ENCODE measurements at regions not wholly inside any gene's neighbourhood (a gene's known extent, or its start where the extent isn't known, plus 50 kb on each side); places are given as distances from the start of the nearest gene placed in this dataset.

GRCh38 chr1:95733031-95733430, 499.0 kb downstream of the RWDD3 start:
- no peak for DNase-seq (ENCODE audit: low read depth)
- TF ChIP-seq CTCF (IDR thresholded peaks at IDR 0.05; ENCODE audit: control insufficient read depth, extremely low read depth, insufficient read depth): no peak
- H3K4me3 ChIP-seq (ENCODE audit: low read depth, low read length): no peak overlapping the region

- DNase-seq (ENCODE audit: low read depth): no peak
- TF ChIP-seq CTCF (IDR thresholded peaks at IDR 0.05; ENCODE audit: control insufficient read depth, extremely low read depth, insufficient read depth): no peak
- H3K4me3 ChIP-seq (ENCODE audit: low read depth, low read length): no peak overlapping the region
Measured at GRCh38 chr1:95733671-95734070, 499.7 kb downstream of the RWDD3 start.

- DNase-seq (ENCODE audit: low read depth): no peak
- TF ChIP-seq CTCF (IDR thresholded peaks at IDR 0.05; ENCODE audit: control insufficient read depth, extremely low read depth, insufficient read depth): no peak
- H3K4me3 ChIP-seq (ENCODE audit: low read depth, low read length): no peak overlapping the region
Measured at GRCh38 chr1:95734560-95734959, 500.6 kb downstream of the RWDD3 start.

GRCh38 chr1:95742591-95743089, 508.6 kb downstream of the RWDD3 start:
- H3K4me3 ChIP-seq (ENCODE audit: low read depth, low read length): no peak overlapping the region
- TF ChIP-seq CTCF (IDR thresholded peaks at IDR 0.05; ENCODE audit: control insufficient read depth, extremely low read depth, insufficient read depth): no peak
- no peak for DNase-seq (ENCODE audit: low read depth)

- no peak for DNase-seq (ENCODE audit: low read depth)
- no peak for TF ChIP-seq CTCF (IDR thresholded peaks at IDR 0.05; ENCODE audit: control insufficient read depth, extremely low read depth, insufficient read depth)
- no peak overlapping the region for H3K4me3 ChIP-seq (ENCODE audit: low read depth, low read length)
Measured at GRCh38 chr1:95744731-95745130, 510.7 kb downstream of the RWDD3 start.

- no peak overlapping the region for H3K4me3 ChIP-seq (ENCODE audit: low read depth, low read length)
- TF ChIP-seq CTCF (IDR thresholded peaks at IDR 0.05; ENCODE audit: control insufficient read depth, extremely low read depth, insufficient read depth): no peak
Measured at GRCh38 chr1:95752515-95753381, 518.7 kb downstream of the RWDD3 start.

More at GRCh38 chr1:95752515-95753381, 518.7 kb downstream of the RWDD3 start:
- no peak for DNase-seq (ENCODE audit: low read depth)
